Activated naive CD8-positive, alpha-beta T cell treated with anti-CD3 and anti-CD28 coated beads, Interleukin-2, amount 50 U/mL, for 24 hours (primary cell): ENCODE measurements at regions not wholly inside any gene's neighbourhood (a gene's known extent, or its start where the extent isn't known, plus 50 kb on each side); places are given as distances from the start of the nearest gene placed in this dataset.
"Not testable (repeated sequence)": the region's sequence is repeated elsewhere in the genome, so short reads cannot be mapped to it uniquely, and the experiment has no call there.

ENCODE experiments used
- ATAC-seq: fragments of 150-1000 bp; cut with Tn5 transposase; one replicate; pipeline ENCODE4 v1.10.0; 2021
- DNase-seq: peaks from one replicate; pipeline ENCODE4 v3.0.0; 2021
- H3K27ac Mint-ChIP-seq: one replicate; pipeline ENCODE4 v1.8.0; 2021; ENCODE audit warnings: mild to moderate bottlenecking, mixed read lengths
- H3K27me3 Mint-ChIP-seq: one replicate; pipeline ENCODE4 v1.8.0; 2021; ENCODE audit warnings: mixed read lengths
- H3K36me3 Mint-ChIP-seq: one replicate; pipeline ENCODE4 v1.8.0; 2021; ENCODE audit warnings: low read depth, mixed read lengths
- H3K4me1 Mint-ChIP-seq: one replicate; pipeline ENCODE4 v1.8.0; 2021; ENCODE audit warnings: mixed read lengths
- H3K4me3 Mint-ChIP-seq: one replicate; pipeline ENCODE4 v1.8.0; 2021; ENCODE audit warnings: mild to moderate bottlenecking, moderate library complexity, mixed read lengths
- H3K9me3 Mint-ChIP-seq: one replicate; pipeline ENCODE4 v1.8.0; 2021; ENCODE audit warnings: mixed read lengths

GRCh38 chr18:59848002-59848401 is 51.8 kb upstream of the PMAIP1 start:
- peak; percentile 12 for ATAC-seq
- H3K27ac Mint-ChIP-seq = no peak overlapping the region

GRCh38 chr18:59847491-59847846 is 52.3 kb upstream of the PMAIP1 start:
- ATAC-seq = peak; percentile 12
- H3K27me3 Mint-ChIP-seq, DNase-seq, H3K9me3 Mint-ChIP-seq, H3K27ac Mint-ChIP-seq, H3K36me3 Mint-ChIP-seq, H3K4me3 Mint-ChIP-seq: not testable (repeated sequence)
- H3K4me1 Mint-ChIP-seq = peaks cover 16% of the 10 kb centered on the region

More at GRCh38 chr18:59848002-59848401, 51.8 kb upstream of the PMAIP1 start:
- DNase-seq = no peak
- H3K27me3 Mint-ChIP-seq = peaks cover 2% of the 10 kb centered on the region
- H3K4me3 Mint-ChIP-seq = no peak overlapping the region
- no peaks in the 10 kb centered on the region for H3K9me3 Mint-ChIP-seq
- H3K36me3 Mint-ChIP-seq = no peaks in the 10 kb centered on the region
- peaks cover 16% of the 10 kb centered on the region for H3K4me1 Mint-ChIP-seq

- H3K27ac Mint-ChIP-seq = peak overlapping the region; percentile 3
Measured at GRCh38 chr18:59846814-59847490, 52.8 kb upstream of the PMAIP1 start.

DNA sequence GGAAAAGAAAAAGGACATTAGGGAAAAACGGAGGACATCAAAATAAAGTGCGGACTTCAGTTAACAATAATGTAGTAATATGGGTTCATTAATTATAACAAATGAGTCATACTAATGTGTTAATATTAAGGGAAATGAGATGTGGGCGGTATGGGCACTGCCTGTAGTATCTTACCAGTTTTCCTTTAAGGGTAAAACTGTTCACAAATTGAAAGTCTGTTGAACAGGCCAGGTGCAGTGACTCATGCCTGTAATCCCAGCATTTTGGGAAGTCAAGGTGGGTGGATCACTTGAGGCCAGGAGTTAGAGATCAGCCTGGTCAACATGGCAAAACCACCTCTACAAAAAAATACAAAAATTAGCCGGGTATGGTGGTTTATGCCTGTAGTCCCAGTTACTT is 56.8 kb upstream of the PMAIP1 start:
- Mint-ChIP-seq H3K4me3 (no peak overlapping the region), H3K36me3 (no peaks in the 10 kb centered on the region)
- ATAC-seq = no peak

More at GRCh38 chr18:59846814-59847490, 52.8 kb upstream of the PMAIP1 start:
- peaks cover 3% of the 10 kb centered on the region for H3K27me3 Mint-ChIP-seq
- ATAC-seq = peak; percentile 98
- no peaks in the 10 kb centered on the region for H3K36me3 Mint-ChIP-seq
- H3K4me3 Mint-ChIP-seq = no peak overlapping the region
- H3K4me1 Mint-ChIP-seq = peaks cover 16% of the 10 kb centered on the region
- DNase-seq = peak; percentile 50
- H3K9me3 Mint-ChIP-seq = no peaks in the 10 kb centered on the region

GRCh38 chr18:59839931-59840685 is 59.7 kb upstream of the PMAIP1 start:
- no peaks in the 10 kb centered on the region for H3K4me1 Mint-ChIP-seq
- H3K36me3 Mint-ChIP-seq = no peaks in the 10 kb centered on the region
- DNase-seq (no peak), ATAC-seq (no peak)
- no peak overlapping the region for H3K27ac Mint-ChIP-seq
- H3K27me3 Mint-ChIP-seq = peaks cover 8% of the 10 kb centered on the region
- H3K9me3 Mint-ChIP-seq = no peaks in the 10 kb centered on the region
- no peak overlapping the region for H3K4me3 Mint-ChIP-seq

More for the DNA sequence above, 56.8 kb upstream of the PMAIP1 start:
- peaks cover 7% of the 10 kb centered on the region for H3K27me3 Mint-ChIP-seq
- no peak for DNase-seq
- H3K9me3 Mint-ChIP-seq = no peaks in the 10 kb centered on the region
- peaks cover 12% of the 10 kb centered on the region for H3K4me1 Mint-ChIP-seq
- H3K27ac Mint-ChIP-seq = no peak overlapping the region

DNA sequence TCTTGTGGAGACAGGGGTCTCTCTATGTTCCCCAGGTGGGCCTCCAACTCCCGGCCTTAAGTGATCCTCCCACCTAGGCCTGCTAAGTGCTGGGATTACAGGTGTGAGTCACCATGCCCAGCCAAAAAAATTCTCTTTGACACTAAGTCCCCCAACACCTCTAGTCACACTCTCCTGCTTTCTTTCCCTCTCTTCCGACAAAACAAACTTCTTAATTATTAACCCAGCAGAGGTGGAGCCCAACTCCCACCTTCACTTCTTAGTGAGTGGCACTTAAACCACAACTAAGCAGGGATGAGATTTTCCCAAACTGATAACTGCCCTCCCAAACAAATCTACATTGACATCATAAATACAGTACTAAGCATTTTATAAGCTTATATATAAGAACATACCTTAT is 60.5 kb upstream of the PMAIP1 start:
- ATAC-seq = no peak
- DNase-seq = no peak
- no peaks in the 10 kb centered on the region for H3K36me3 Mint-ChIP-seq
- H3K9me3 Mint-ChIP-seq = no peaks in the 10 kb centered on the region
- H3K27me3 Mint-ChIP-seq = peaks cover 8% of the 10 kb centered on the region
- H3K4me1 Mint-ChIP-seq = peaks cover 5% of the 10 kb centered on the region
- H3K27ac Mint-ChIP-seq = no peak overlapping the region
- H3K4me3 Mint-ChIP-seq = no peak overlapping the region

- H3K4me1 Mint-ChIP-seq = peaks cover 12% of the 10 kb centered on the region
- H3K27me3 Mint-ChIP-seq = peaks cover 8% of the 10 kb centered on the region
- DNase-seq (peak; percentile 36), ATAC-seq (peak; percentile 53)
- no peaks in the 10 kb centered on the region for H3K9me3 Mint-ChIP-seq
- no peak overlapping the region for H3K27ac Mint-ChIP-seq
- no peak overlapping the region for H3K4me3 Mint-ChIP-seq
- H3K36me3 Mint-ChIP-seq = no peaks in the 10 kb centered on the region
Measured at GRCh38 chr18:59837586-59837985, 62.2 kb upstream of the PMAIP1 start.

- Mint-ChIP-seq H3K9me3 (no peaks in the 10 kb centered on the region), H3K4me3 (no peak overlapping the region), H3K27me3 (peaks cover 4% of the 10 kb centered on the region), H3K4me1 (peaks cover 12% of the 10 kb centered on the region), H3K27ac (no peak overlapping the region), H3K36me3 (no peaks in the 10 kb centered on the region)
- DNase-seq = no peak
- no peak for ATAC-seq
Measured at GRCh38 chr18:59835605-59836379, 64.0 kb upstream of the PMAIP1 start.

GRCh38 chr18:59834267-59834666 is 65.5 kb upstream of the PMAIP1 start:
- H3K27ac Mint-ChIP-seq = no peak overlapping the region
- DNase-seq = no peak
- no peak overlapping the region for H3K4me3 Mint-ChIP-seq
- H3K9me3 Mint-ChIP-seq = no peaks in the 10 kb centered on the region
- peak; percentile 73 for ATAC-seq
- H3K4me1 Mint-ChIP-seq = peaks cover 12% of the 10 kb centered on the region
- peaks cover 2% of the 10 kb centered on the region for H3K27me3 Mint-ChIP-seq
- no peaks in the 10 kb centered on the region for H3K36me3 Mint-ChIP-seq

- H3K4me1 Mint-ChIP-seq = peaks cover 12% of the 10 kb centered on the region
- ATAC-seq (peak; percentile 67), DNase-seq (peak; percentile 6)
- H3K27me3 Mint-ChIP-seq = peaks cover 2% of the 10 kb centered on the region
- H3K9me3 Mint-ChIP-seq = no peaks in the 10 kb centered on the region
- no peak overlapping the region for H3K27ac Mint-ChIP-seq
- no peaks in the 10 kb centered on the region for H3K36me3 Mint-ChIP-seq
- H3K4me3 Mint-ChIP-seq = no peak overlapping the region
Measured at GRCh38 chr18:59833785-59834184, 66.0 kb upstream of the PMAIP1 start.

GRCh38 chr18:59823596-59824195 is 76.1 kb upstream of the PMAIP1 start:
- H3K36me3 Mint-ChIP-seq = no peaks in the 10 kb centered on the region
- no peaks in the 10 kb centered on the region for H3K4me1 Mint-ChIP-seq
- no peak overlapping the region for H3K27ac Mint-ChIP-seq
- no peak overlapping the region for H3K4me3 Mint-ChIP-seq
- DNase-seq = peak; percentile 49
- no peaks in the 10 kb centered on the region for H3K9me3 Mint-ChIP-seq
- ATAC-seq = no peak
- H3K27me3 Mint-ChIP-seq = peaks cover 11% of the 10 kb centered on the region

- no peak overlapping the region for H3K27ac Mint-ChIP-seq
- H3K4me1 Mint-ChIP-seq = no peaks in the 10 kb centered on the region
- H3K36me3 Mint-ChIP-seq = no peaks in the 10 kb centered on the region
- no peaks in the 10 kb centered on the region for H3K9me3 Mint-ChIP-seq
- ATAC-seq (no peak), DNase-seq (no peak)
- no peak overlapping the region for H3K4me3 Mint-ChIP-seq
- H3K27me3 Mint-ChIP-seq = peaks cover 15% of the 10 kb centered on the region
Measured at GRCh38 chr18:59822612-59823550, 76.9 kb upstream of the PMAIP1 start.

GRCh38 chr18:59821983-59822382 is 77.8 kb upstream of the PMAIP1 start:
- ATAC-seq (no peak), DNase-seq (no peak)
- H3K4me1 Mint-ChIP-seq = no peaks in the 10 kb centered on the region
- H3K9me3 Mint-ChIP-seq = no peaks in the 10 kb centered on the region
- no peak overlapping the region for H3K27ac Mint-ChIP-seq
- no peak overlapping the region for H3K4me3 Mint-ChIP-seq
- no peaks in the 10 kb centered on the region for H3K36me3 Mint-ChIP-seq
- H3K27me3 Mint-ChIP-seq = peaks cover 19% of the 10 kb centered on the region

GRCh38 chr18:59820663-59821062 is 79.1 kb upstream of the PMAIP1 start:
- Mint-ChIP-seq H3K36me3 (no peaks in the 10 kb centered on the region), H3K9me3 (no peaks in the 10 kb centered on the region), H3K27ac (no peak overlapping the region), H3K4me3 (no peak overlapping the region), H3K4me1 (no peaks in the 10 kb centered on the region), H3K27me3 (peaks cover 17% of the 10 kb centered on the region)
- no peak for DNase-seq
- no peak for ATAC-seq
